Epidermal melanocyte (primary cell): ENCODE measurements at regions not wholly inside any gene's neighbourhood (a gene's known extent, or its start where the extent isn't known, plus 50 kb on each side); places are given as distances from the start of the nearest gene placed in this dataset.

Source experiments
- DNase-seq: peaks from one replicate; pipeline ENCODE4 v3.0.0; 2011; ENCODE audit warnings: low spot score; ENCODE audit not compliant: insufficient read length

- no peak for DNase-seq
These were observed 1326.3 kb upstream of the CDH6 start for GRCh38 chr5:29867155-29867554.

GRCh38 chr5:29853711-29854220, 1339.7 kb upstream of the CDH6 start:
- DNase-seq, result no peak

- no peak for DNase-seq
These were observed 1341.2 kb upstream of the CDH6 start for GRCh38 chr5:29852329-29852728.

- no peak for DNase-seq
These were observed 1348.3 kb upstream of the CDH6 start for GRCh38 chr5:29845206-29845605.

- DNase-seq, result no peak
These were observed 1360.1 kb upstream of the CDH6 start for GRCh38 chr5:29833394-29833793.

- DNase-seq, result no peak
These were observed 1371.0 kb upstream of the CDH6 start for GRCh38 chr5:29822521-29822920.

- no peak for DNase-seq
These were observed 1381.4 kb upstream of the CDH6 start for GRCh38 chr5:29811914-29812679.

- DNase-seq, result no peak
These were observed 1387.7 kb upstream of the CDH6 start for GRCh38 chr5:29805804-29806203.

- no peak for DNase-seq
These were observed 1392.7 kb upstream of the CDH6 start for GRCh38 chr5:29800752-29801151.

- no peak for DNase-seq
These were observed 1397.5 kb upstream of the CDH6 start for GRCh38 chr5:29796013-29796412.

GRCh38 chr5:29795096-29795652, 1398.3 kb upstream of the CDH6 start:
- no peak for DNase-seq

- no peak for DNase-seq
These were observed 1399.2 kb upstream of the CDH6 start for GRCh38 chr5:29794141-29794787.

GRCh38 chr5:29790281-29790680, 1403.2 kb upstream of the CDH6 start:
- no peak for DNase-seq

- no peak for DNase-seq
These were observed 1413.1 kb upstream of the CDH6 start for GRCh38 chr5:29780401-29780800.

- DNase-seq, result no peak
These were observed 1414.3 kb upstream of the CDH6 start for GRCh38 chr5:29779141-29779540.

GRCh38 chr5:29777373-29777772, 1416.1 kb upstream of the CDH6 start:
- no peak for DNase-seq

- DNase-seq, result no peak
These were observed 1422.5 kb upstream of the CDH6 start for GRCh38 chr5:29770936-29771335.

- DNase-seq, result no peak
These were observed 1424.0 kb upstream of the CDH6 start for GRCh38 chr5:29769474-29769873.

- DNase-seq, result no peak
These were observed 1434.5 kb upstream of the CDH6 start for GRCh38 chr5:29758986-29759421.

GRCh38 chr5:29750453-29750852, 1443.0 kb upstream of the CDH6 start:
- DNase-seq, result no peak

GRCh38 chr5:29744618-29745017, 1448.9 kb upstream of the CDH6 start:
- DNase-seq, result no peak

GRCh38 chr5:29720954-29721353, 1472.5 kb upstream of the CDH6 start:
- no peak for DNase-seq

- no peak for DNase-seq
These were observed 1474.3 kb upstream of the CDH6 start for GRCh38 chr5:29719171-29719570.
